NCI-H2196 (cell line): ENCODE measurements at regions not wholly inside any gene's neighbourhood (a gene's known extent, or its start where the extent isn't known, plus 50 kb on each side); places are given as distances from the start of the nearest gene placed in this dataset.

Experiments
- DNase-seq: peaks from one replicate; lab custom pipeline; 2025; ENCODE audit not compliant: unreplicated experiment; lab: John Stamatoyannopoulos, UW

- DNase-seq = no peak
Observed at GRCh38 chr16:9545522-9546437, 454.3 kb downstream of the HAPSTR1 start.

- DNase-seq = no peak
Observed at GRCh38 chr16:9546438-9546786, 455.0 kb downstream of the HAPSTR1 start.

DNA sequence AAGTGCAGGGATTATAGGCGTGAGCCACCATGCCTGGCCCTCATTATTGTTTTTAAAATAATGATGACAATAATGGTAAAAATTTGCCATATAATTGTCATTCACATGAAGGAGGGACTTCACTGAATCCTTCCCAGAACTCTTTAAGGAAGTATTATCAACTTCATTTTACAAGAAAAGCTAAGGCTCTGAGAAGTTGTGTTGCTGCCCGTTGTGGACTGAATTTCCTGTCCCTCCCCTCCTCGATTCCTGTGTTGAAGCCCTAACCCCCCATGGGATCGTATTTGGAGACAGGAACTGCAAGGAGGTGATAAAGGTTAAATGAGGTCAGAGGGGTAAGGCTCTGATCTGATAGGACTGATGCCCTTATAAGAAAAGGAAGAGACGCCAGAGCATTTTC lies 458.0 kb downstream of the HAPSTR1 start:
- no peak for DNase-seq

- no peak for DNase-seq
Observed at GRCh38 chr16:9555051-9555450, 463.6 kb downstream of the HAPSTR1 start.

DNA sequence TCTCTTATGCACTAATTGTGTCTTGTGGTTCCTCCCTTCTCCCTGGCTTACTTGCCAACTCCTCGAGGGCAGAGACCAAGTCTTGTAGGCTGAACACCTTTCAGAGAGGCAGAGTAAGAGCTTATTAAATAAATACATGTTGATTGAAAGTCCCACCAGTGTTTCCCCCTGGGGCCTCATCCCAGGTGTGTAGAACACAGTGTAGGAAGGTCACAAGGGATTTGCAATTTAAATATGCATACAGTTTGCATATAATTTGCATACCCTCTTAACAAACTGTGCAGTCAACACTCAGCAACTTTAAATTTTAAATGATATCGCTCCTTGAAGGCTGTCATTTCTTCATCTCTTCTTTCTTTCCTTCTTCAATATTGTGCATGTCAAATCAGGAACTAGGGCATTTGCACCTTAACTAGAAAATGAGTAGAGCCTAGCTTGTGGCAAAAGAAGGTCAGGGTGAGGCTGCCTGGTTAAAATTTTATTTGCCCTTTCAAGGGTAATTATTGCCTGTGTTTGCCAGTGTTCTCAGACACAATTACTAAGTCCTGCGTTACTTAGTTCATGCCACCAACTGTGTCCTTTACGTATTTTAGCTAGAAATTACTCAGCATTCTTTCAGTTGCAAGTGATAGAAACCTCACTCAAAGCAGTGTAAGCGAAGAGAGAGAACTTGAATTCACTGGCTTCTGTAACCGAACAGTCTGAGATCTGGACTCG lies 465.7 kb downstream of the HAPSTR1 start:
- DNase-seq = no peak

GRCh38 chr16:9557713-9558112 lies 466.3 kb downstream of the HAPSTR1 start:
- no peak for DNase-seq

- DNase-seq = no peak
Observed at GRCh38 chr16:9566099-9566498, 474.7 kb downstream of the HAPSTR1 start.

DNA sequence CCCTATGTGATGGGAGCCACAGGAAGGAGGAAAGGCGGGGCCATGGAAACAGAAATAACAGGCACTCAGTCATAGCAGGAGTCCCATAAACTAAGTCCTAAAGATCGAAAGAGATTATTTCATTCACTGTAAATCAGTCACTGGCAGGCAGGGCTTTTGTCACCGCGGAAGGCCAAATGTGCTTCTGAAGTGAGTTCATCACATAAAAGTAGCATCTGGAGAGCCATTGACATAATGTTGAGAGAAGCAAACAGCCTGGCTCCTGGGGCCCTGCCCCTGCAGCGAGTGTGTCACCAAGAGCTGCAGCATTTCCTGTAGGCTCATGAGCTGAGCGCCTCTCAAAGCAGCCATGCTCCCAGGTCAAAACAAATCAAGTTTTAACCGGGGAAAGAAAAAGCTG lies 476.2 kb downstream of the HAPSTR1 start:
- DNase-seq = no peak

- no peak for DNase-seq
Observed at GRCh38 chr16:9568261-9568660, 476.8 kb downstream of the HAPSTR1 start.

- no peak for DNase-seq
Observed at GRCh38 chr16:9570521-9570920, 479.1 kb downstream of the HAPSTR1 start.

- no peak for DNase-seq
Observed at GRCh38 chr16:9578459-9578858, 487.0 kb downstream of the HAPSTR1 start.

GRCh38 chr16:9580025-9580424 lies 488.6 kb downstream of the HAPSTR1 start:
- no peak for DNase-seq

GRCh38 chr16:9593440-9593839 lies 502.0 kb downstream of the HAPSTR1 start:
- DNase-seq = no peak

GRCh38 chr16:9594047-9594446 lies 502.6 kb downstream of the HAPSTR1 start:
- no peak for DNase-seq

- DNase-seq = no peak
Observed at GRCh38 chr16:9594946-9595345, 503.5 kb downstream of the HAPSTR1 start.

- DNase-seq = no peak
Observed at GRCh38 chr16:9595393-9595792, 503.9 kb downstream of the HAPSTR1 start.

- DNase-seq = no peak
Observed at GRCh38 chr16:9596788-9597187, 505.3 kb downstream of the HAPSTR1 start.

- DNase-seq = no peak
Observed at GRCh38 chr16:9597967-9598730, 506.7 kb downstream of the HAPSTR1 start.

GRCh38 chr16:9598731-9599083 lies 507.3 kb downstream of the HAPSTR1 start:
- no peak for DNase-seq

DNA sequence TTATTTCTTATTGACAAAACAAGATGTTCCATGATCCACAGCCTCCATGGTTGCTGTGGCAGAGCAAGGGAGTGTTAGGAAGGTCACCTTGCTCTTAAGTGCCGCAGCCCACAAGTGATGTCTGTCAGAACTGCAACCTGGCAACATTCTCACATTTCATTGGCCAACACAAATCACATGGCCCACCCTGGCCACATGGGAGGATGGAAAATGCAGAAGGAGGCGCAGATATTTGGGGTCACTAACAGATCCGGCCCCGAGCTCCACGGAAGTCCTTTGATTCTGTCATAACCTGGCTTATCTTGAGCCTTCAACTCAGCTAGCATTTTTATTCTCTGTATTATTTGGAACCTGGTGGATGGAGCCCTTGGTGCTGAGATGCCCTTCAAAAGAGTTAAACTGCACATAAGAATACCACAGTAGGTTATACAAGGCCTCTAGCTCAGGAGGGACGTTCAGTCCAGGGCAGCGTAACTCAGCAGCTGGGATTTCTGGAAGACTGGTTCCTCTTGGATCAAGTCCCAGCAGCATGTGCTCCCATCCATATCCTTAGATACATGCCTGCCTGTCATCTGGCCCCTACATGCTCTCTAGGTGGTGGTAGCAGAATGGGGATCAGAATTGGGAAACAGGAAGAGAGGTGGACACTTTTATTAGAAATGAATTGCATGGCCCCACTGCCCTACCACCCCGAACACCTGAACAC lies 508.1 kb downstream of the HAPSTR1 start:
- DNase-seq = no peak

GRCh38 chr16:9602189-9602588 lies 510.7 kb downstream of the HAPSTR1 start:
- DNase-seq = no peak
